ENCODE measurements at regions not wholly inside any gene's neighbourhood (a gene's known extent, or its start where the extent isn't known, plus 50 kb on each side); places are given as distances from the start of the nearest gene placed in this dataset.

DNA sequence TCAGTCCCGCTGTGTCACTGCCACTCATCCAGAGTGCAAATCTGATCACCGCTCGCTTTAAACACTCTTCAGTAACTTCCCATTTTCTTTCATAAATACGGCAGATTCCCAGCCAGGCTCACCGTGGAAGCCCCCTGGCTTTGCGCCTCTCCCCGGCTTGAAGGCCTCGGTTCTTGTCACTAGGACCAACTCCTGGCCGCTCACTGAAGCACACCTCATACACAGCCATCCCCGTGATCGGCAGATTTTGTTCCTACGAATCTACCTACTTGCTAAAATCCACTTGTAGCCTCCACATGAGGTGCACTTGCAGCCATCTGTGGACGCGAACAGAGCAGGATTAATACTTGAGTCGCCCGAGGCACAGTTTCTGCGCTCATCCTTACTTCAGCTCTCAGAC, 462.4 kb upstream of the MYT1L start:
- no peak for TF ChIP-seq POLR2A (IDR thresholded peaks at IDR 0.05)
- TF ChIP-seq, protein P1, sequence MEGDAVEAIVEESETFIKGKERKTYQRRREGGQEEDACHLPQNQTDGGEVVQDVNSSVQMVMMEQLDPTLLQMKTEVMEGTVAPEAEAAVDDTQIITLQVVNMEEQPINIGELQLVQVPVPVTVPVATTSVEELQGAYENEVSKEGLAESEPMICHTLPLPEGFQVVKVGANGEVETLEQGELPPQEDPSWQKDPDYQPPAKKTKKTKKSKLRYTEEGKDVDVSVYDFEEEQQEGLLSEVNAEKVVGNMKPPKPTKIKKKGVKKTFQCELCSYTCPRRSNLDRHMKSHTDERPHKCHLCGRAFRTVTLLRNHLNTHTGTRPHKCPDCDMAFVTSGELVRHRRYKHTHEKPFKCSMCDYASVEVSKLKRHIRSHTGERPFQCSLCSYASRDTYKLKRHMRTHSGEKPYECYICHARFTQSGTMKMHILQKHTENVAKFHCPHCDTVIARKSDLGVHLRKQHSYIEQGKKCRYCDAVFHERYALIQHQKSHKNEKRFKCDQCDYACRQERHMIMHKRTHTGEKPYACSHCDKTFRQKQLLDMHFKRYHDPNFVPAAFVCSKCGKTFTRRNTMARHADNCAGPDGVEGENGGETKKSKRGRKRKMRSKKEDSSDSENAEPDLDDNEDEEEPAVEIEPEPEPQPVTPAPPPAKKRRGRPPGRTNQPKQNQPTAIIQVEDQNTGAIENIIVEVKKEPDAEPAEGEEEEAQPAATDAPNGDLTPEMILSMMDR (IDR thresholded peaks at IDR 0.05): no peak
